Loucy (cell line): ENCODE measurements at regions not wholly inside any gene's neighbourhood (a gene's known extent, or its start where the extent isn't known, plus 50 kb on each side); places are given as distances from the start of the nearest gene placed in this dataset.

Experiments
- H2AFZ ChIP-seq: fragments of 200-600 bp; sonication (generic); 2 replicates; pipeline ENCODE4 v1.6.0; 2016; ENCODE audit warnings: antibody characterized with exemption, mild to moderate bottlenecking, low read length, moderate library complexity
- H3F3A ChIP-seq: fragments of 200-600 bp; 2 replicates; pipeline ENCODE4 v1.6.0; 2016; ENCODE audit warnings: antibody characterized with exemption, low read depth, mild to moderate bottlenecking
- H3K27me3 ChIP-seq: fragments of 200-600 bp; sonication (generic); 2 replicates; pipeline ENCODE4 v1.6.1; 2014; ENCODE audit warnings: low read length, mild to moderate bottlenecking; ENCODE audit not compliant: insufficient read depth, poor library complexity, severe bottlenecking
- H3K36me3 ChIP-seq: fragments of 200-600 bp; sonication (generic); 2 replicates; pipeline ENCODE4 v1.6.1; 2016; ENCODE audit warnings: low read length; ENCODE audit not compliant: insufficient read depth
- H3K4me1 ChIP-seq: fragments of 200-600 bp; sonication (generic); 2 replicates; pipeline ENCODE4 v1.5.1; 2014; ENCODE audit warnings: low read length, mild to moderate bottlenecking; ENCODE audit not compliant: insufficient read depth, poor library complexity, severe bottlenecking
- H3K4me2 ChIP-seq: fragments of 200-600 bp; sonication (generic); 2 replicates; pipeline ENCODE4 v1.6.0; 2014; ENCODE audit warnings: antibody characterized with exemption, low read length, low read depth, mild to moderate bottlenecking; ENCODE audit not compliant: poor library complexity, severe bottlenecking
- H3K4me3 ChIP-seq: fragments of 200-600 bp; sonication (generic); 2 replicates; pipeline ENCODE4 v1.5.1; 2014; ENCODE audit warnings: low read length, mild to moderate bottlenecking, mixed read lengths; ENCODE audit not compliant: poor library complexity, severe bottlenecking
- H3K79me2 ChIP-seq: fragments of 200-600 bp; sonication (generic); 2 replicates; pipeline ENCODE4 v1.6.1; 2014; ENCODE audit warnings: low read length; ENCODE audit not compliant: insufficient read depth
- H3K9ac ChIP-seq: fragments of 200-600 bp; sonication (generic); 2 replicates; pipeline ENCODE4 v1.6.0; 2014; ENCODE audit warnings: mild to moderate bottlenecking, low read depth, low read length, moderate library complexity; ENCODE audit not compliant: poor library complexity, severe bottlenecking
- H3K9me2 ChIP-seq: fragments of 200-600 bp; sonication (generic); replicated peaks from 2 replicates; pipeline ENCODE4 v1.6.1; 2016; ENCODE audit warnings: low read depth, low read length, mixed read lengths
- H3K9me3 ChIP-seq: fragments of 200-600 bp; sonication (generic); 2 replicates; pipeline ENCODE4 v1.6.1; 2014; ENCODE audit warnings: mild to moderate bottlenecking, antibody characterized with exemption, low read length, low read depth; ENCODE audit not compliant: insufficient read depth
- H4K20me1 ChIP-seq: fragments of 200-600 bp; sonication (generic); 2 replicates; pipeline ENCODE4 v1.6.0; 2014; ENCODE audit warnings: antibody characterized with exemption, low read length, mild to moderate bottlenecking; ENCODE audit not compliant: insufficient read depth, poor library complexity, severe bottlenecking
- CTCF ChIP-seq: fragments of 200-600 bp; sonication (generic); conservative IDR thresholded peaks from 2 replicates; pipeline ENCODE4 v1.5.1; 2014; ENCODE audit warnings: mild to moderate bottlenecking, antibody characterized with exemption, low read length
- EZH2phosphoT487 ChIP-seq: fragments of 200-600 bp; IDR thresholded peaks from 2 replicates; pipeline ENCODE4 v1.6.1; 2018; ENCODE audit warnings: antibody characterized with exemption, mild to moderate bottlenecking, moderate library complexity, borderline replicate concordance

GRCh38 chr6:12528581-12529363 lies 187.8 kb upstream of the PHACTR1 start:
- Histone ChIP-seq H3K9me2 (no peaks in the 10 kb centered on the region), H2AFZ (no peak overlapping the region), H3F3A (no peaks in the 10 kb centered on the region), H3K9ac (no peak overlapping the region), H3K79me2 (no peaks in the 10 kb centered on the region), H4K20me1 (no peaks in the 10 kb centered on the region), H3K4me1 (no peaks in the 10 kb centered on the region), H3K27me3 (no peaks in the 10 kb centered on the region), H3K36me3 (no peaks in the 10 kb centered on the region), H3K4me2 (no peak overlapping the region), H3K9me3 (no peaks in the 10 kb centered on the region), H3K4me3 (no peak overlapping the region)
- TF ChIP-seq EZH2phosphoT487 (no peak), CTCF (no peak)

- Histone ChIP-seq H3K4me1 (no peaks in the 10 kb centered on the region), H3F3A (no peaks in the 10 kb centered on the region), H3K9ac (no peak overlapping the region), H3K4me3 (no peak overlapping the region), H3K9me3 (no peaks in the 10 kb centered on the region), H3K79me2 (no peaks in the 10 kb centered on the region), H3K4me2 (no peak overlapping the region), H4K20me1 (no peaks in the 10 kb centered on the region), H3K9me2 (no peaks in the 10 kb centered on the region), H3K27me3 (no peaks in the 10 kb centered on the region), H3K36me3 (no peaks in the 10 kb centered on the region), H2AFZ (no peak overlapping the region)
- no peak for TF ChIP-seq EZH2phosphoT487
- no peak for TF ChIP-seq CTCF
These were observed 187.1 kb upstream of the PHACTR1 start for GRCh38 chr6:12529364-12530019.

GRCh38 chr6:12530345-12530744 lies 186.2 kb upstream of the PHACTR1 start:
- Histone ChIP-seq H3K36me3 (no peaks in the 10 kb centered on the region), H3F3A (no peaks in the 10 kb centered on the region), H3K9ac (no peak overlapping the region), H2AFZ (no peak overlapping the region), H3K4me1 (no peaks in the 10 kb centered on the region), H3K79me2 (no peaks in the 10 kb centered on the region), H3K27me3 (no peaks in the 10 kb centered on the region), H3K4me2 (no peak overlapping the region), H3K9me2 (no peaks in the 10 kb centered on the region), H3K4me3 (no peak overlapping the region), H3K9me3 (no peaks in the 10 kb centered on the region), H4K20me1 (no peaks in the 10 kb centered on the region)
- TF ChIP-seq EZH2phosphoT487, result no peak
- no peak for TF ChIP-seq CTCF
